MM.1S (cell line): ENCODE measurements at regions not wholly inside any gene's neighbourhood (a gene's known extent, or its start where the extent isn't known, plus 50 kb on each side); places are given as distances from the start of the nearest gene placed in this dataset.

ENCODE experiments used
- CTCF ChIP-seq: fragments of 300-600 bp; sonication (generic); IDR thresholded peaks from 2 replicates; pipeline ENCODE4 v1.5.1; 2016; ENCODE audit warnings: antibody characterized with exemption, low read length, mixed read lengths
- EZH2 ChIP-seq: fragments of 300-600 bp; sonication (generic); optimal IDR thresholded peaks from 2 replicates; pipeline ENCODE3; 2017; ENCODE audit warnings: low read depth, mild to moderate bottlenecking, antibody characterized with exemption, low read length, mixed read lengths

GRCh38 chr9:99578666-99579065, 243.0 kb upstream of the NR4A3 start:
- TF ChIP-seq EZH2: no peak
- TF ChIP-seq CTCF: no peak
